Ovary (tissue), 7 donors: ENCODE measurements at regions not wholly inside any gene's neighbourhood (a gene's known extent, or its start where the extent isn't known, plus 50 kb on each side); places are given as distances from the start of the nearest gene placed in this dataset.
"Not testable (repeated sequence)": the region's sequence is repeated elsewhere in the genome, so short reads cannot be mapped to it uniquely, and the experiment has no call there.

Experiments used
- DNase-seq, 5 donors: peaks; one replicate each; pipeline ENCODE4 v3.0.0-alpha.2; 2019 to 2020
- H3K27ac ChIP-seq, 2 donors: fragments of 200-600 bp; one replicate each; pipeline versions ENCODE4 v1.5.1 to v1.8.0; 2019 to 2022
- H3K27me3 ChIP-seq: fragments of 200-600 bp; one replicate; pipeline ENCODE4 v1.8.0; 2022
- H3K36me3 ChIP-seq: fragments of 200-600 bp; sonication (generic); one replicate; pipeline ENCODE4 v1.5.1; 2019
- H3K4me1 ChIP-seq: one replicate; pipeline ENCODE4 v1.8.1; 2013; ENCODE audit warnings: mild to moderate bottlenecking, moderate library complexity; ENCODE audit not compliant: insufficient read depth
- H3K4me3 ChIP-seq: fragments of 200-600 bp; sonication (generic); one replicate; pipeline ENCODE4 v1.5.1; 2017
- H3K9me3 ChIP-seq, 2 donors: fragments of 200-600 bp in 1 of 2; sonication (generic) in 1 of 2; one replicate each; pipeline versions ENCODE4 v1.5.1 to v1.8.1; 2013 to 2019; ENCODE audit warnings: mild to moderate bottlenecking in 1 of 2, moderate library complexity in 1 of 2
- CTCF ChIP-seq, 3 donors: fragments of 450-650 bp in 2 of 3; fragments of 200-600 bp in 1 of 3; IDR thresholded peaks; one replicate each; pipeline versions ENCODE4 v1.5.1 to v1.8.0; 2016 to 2022; ENCODE audit warnings: antibody characterized with exemption in 3 of 3, mild to moderate bottlenecking in 1 of 3
- EP300 ChIP-seq: sonication (generic); formaldehyde crosslinking; IDR thresholded peaks from one replicate; pipeline ENCODE4 v1.6.1; 2017; ENCODE audit warnings: antibody characterized with exemption
- POLR2A ChIP-seq: fragments of 450-650 bp; IDR thresholded peaks from one replicate; pipeline ENCODE4 v1.6.1; 2017; ENCODE audit warnings: antibody characterized with exemption, mild to moderate bottlenecking, moderate library complexity
- WGBS, 3 donors: extraction: QIAGEN DNeasy Blood & Tissue Kit in 1 of 3; methylation state at CpG; one replicate each; pipeline versions ENCODE4 v1.1.5 to v1.1.7; 2013 to 2017; 5-methylcytosine and 5-hydroxymethylcytosine counted together
- intact Hi-C, 4 donors: fragments of 100-400 bp; cut with DNase I; formaldehyde crosslinking; loops; one replicate each; pipeline versions ENCODE4 v1.11.0 to v1.15.1; 2022 to 2023
- donor health status: DM: no; HTN: no; CAD: no; lungs with moderate emphysema.
- donor health status: DM: no; HTN: no; CAD: no.
- donor health status: Bipolar disorder and iron deficiency.
- donor health status: DM: no; HTN: no; CAD: no.
- donor health status: DM: yes; HTN: yes; CAD: no.

- Histone ChIP-seq H3K27ac (no peak overlapping the region), H3K4me3 (no peak overlapping the region), H3K36me3 (no peaks in the 10 kb centered on the region), H3K9me3 (no peaks in the 10 kb centered on the region), H3K4me1 (no peaks in the 10 kb centered on the region), H3K27me3 (no peaks in the 10 kb centered on the region)
- intact Hi-C loops = no loop called here
- no peak for DNase-seq
- TF ChIP-seq CTCF (IDR thresholded peaks at IDR 0.05) (no peak), EP300 (no peak), POLR2A (no peak)
- WGBS, 3 donors = 38 to 89% (median 86%) methylated on average over 2 of the region's 2 CpGs
Measured at GRCh38 chr3:72646263-72646662, 202.0 kb downstream of the SHQ1 start.

GRCh38 chr3:72643635-72644034 is 204.6 kb downstream of the SHQ1 start:
- H3K4me3 ChIP-seq, H3K27ac ChIP-seq, intact Hi-C loops, H3K27me3 ChIP-seq, H3K36me3 ChIP-seq, H3K4me1 ChIP-seq, DNase-seq, H3K9me3 ChIP-seq: not testable (repeated sequence)
- 88 to 93% (median 90%) methylated on average over 8 of the region's 8 CpGs for WGBS, 3 donors

- WGBS, 3 donors = 82 to 95% (median 87%) methylated on average over 2 of the region's 2 CpGs
- no peak for TF ChIP-seq EP300
- no peak for TF ChIP-seq POLR2A
- no peak for TF ChIP-seq CTCF (IDR thresholded peaks at IDR 0.05)
- Histone ChIP-seq H3K9me3 (no peaks in the 10 kb centered on the region), H3K27me3 (no peaks in the 10 kb centered on the region), H3K36me3 (no peaks in the 10 kb centered on the region), H3K4me3 (no peak overlapping the region), H3K27ac (no peak overlapping the region), H3K4me1 (no peaks in the 10 kb centered on the region)
- no peak for DNase-seq
- intact Hi-C loops = no loop called here
Measured at GRCh38 chr3:72641684-72642083, 206.6 kb downstream of the SHQ1 start.

GRCh38 chr3:72641072-72641471 is 207.2 kb downstream of the SHQ1 start:
- H3K9me3 ChIP-seq = no peaks in the 10 kb centered on the region
- H3K4me1 ChIP-seq = no peaks in the 10 kb centered on the region
- H3K27me3 ChIP-seq = no peaks in the 10 kb centered on the region
- no peak overlapping the region for H3K27ac ChIP-seq
- TF ChIP-seq CTCF (IDR thresholded peaks at IDR 0.05) = no peak
- 89 to 95% (median 89%) methylated on average over 4 of the region's 4 CpGs for WGBS, 3 donors
- H3K4me3 ChIP-seq = no peak overlapping the region
- DNase-seq = no peak
- no peaks in the 10 kb centered on the region for H3K36me3 ChIP-seq
- intact Hi-C loops = no loop called here

GRCh38 chr3:72636969-72637597 is 211.2 kb downstream of the SHQ1 start:
- no peaks in the 10 kb centered on the region for H3K9me3 ChIP-seq
- H3K36me3 ChIP-seq = no peaks in the 10 kb centered on the region
- TF ChIP-seq EP300 (no peak), CTCF (IDR thresholded peaks at IDR 0.05) (no peak), POLR2A (no peak)
- no peak for DNase-seq
- H3K27ac ChIP-seq = no peak overlapping the region
- no peaks in the 10 kb centered on the region for H3K4me1 ChIP-seq
- H3K27me3 ChIP-seq = no peaks in the 10 kb centered on the region
- intact Hi-C loops = no loop called here
- WGBS, 3 donors = 73 to 78% (median 76%) methylated on average over 8 of the region's 8 CpGs
- H3K4me3 ChIP-seq = no peak overlapping the region
